ENCODE measurements at regions not wholly inside any gene's neighbourhood (a gene's known extent, or its start where the extent isn't known, plus 50 kb on each side); places are given as distances from the start of the nearest gene placed in this dataset.

DNA sequence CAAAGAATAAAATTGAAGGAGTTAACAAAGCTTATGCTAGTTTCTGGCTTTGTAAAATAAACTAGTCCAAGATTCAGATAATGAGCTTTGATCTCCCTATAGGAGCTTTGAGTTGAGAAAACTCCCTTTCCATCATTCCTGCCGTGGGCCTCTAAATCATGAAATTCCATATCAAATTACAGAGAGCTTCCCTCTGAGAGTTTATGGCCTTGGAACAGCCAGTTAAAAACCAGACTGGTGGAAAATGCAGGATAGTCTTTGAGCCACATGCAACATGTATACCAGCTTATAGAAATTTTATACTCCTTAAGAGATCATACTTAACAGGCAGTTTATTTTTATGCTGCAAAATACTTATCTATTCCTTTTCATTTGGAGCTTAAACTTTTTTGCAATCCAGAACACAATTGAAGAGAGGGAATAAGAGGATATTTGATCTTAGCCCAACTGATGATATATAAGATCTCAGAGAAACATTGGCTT lies 175.8 kb upstream of the ATP2B1 start:
- Histone ChIP-seq H4K20me1 (ENCODE audit: low read depth, low read length) (no peaks in the 10 kb centered on the region), H3K4me3 (ENCODE audit: insufficient read depth, low read length, poor library complexity, severe bottlenecking) (no peak overlapping the region), H2AFZ (ENCODE audit: low read depth, low read length, severe bottlenecking) (no peak overlapping the region), H3K4me2 (ENCODE audit: low read depth, low read length, poor library complexity, severe bottlenecking) (no peak overlapping the region), H3K9ac (ENCODE audit: low read length) (no peak overlapping the region), H3K27me3 (ENCODE audit: low read length) (no peaks in the 10 kb centered on the region), H3K79me2 (ENCODE audit: insufficient read depth, low read length) (no peaks in the 10 kb centered on the region), H3F3A (ENCODE audit: insufficient read depth) (peaks cover 11% of the 10 kb centered on the region; the same call in 1 of the 2 replicates), H3K36me3 (ENCODE audit: low read length) (no peaks in the 10 kb centered on the region), H3K9me3 (ENCODE audit: insufficient read depth, low read length) (no peaks in the 10 kb centered on the region), H3K9me2 (replicated peaks; ENCODE audit: insufficient read depth, low read length) (no peaks in the 10 kb centered on the region), H3K27ac (ENCODE audit: low read depth, low read length) (no peak overlapping the region)
- TF ChIP-seq EZH2phosphoT487 (conservative IDR thresholded peaks at IDR 0.05; ENCODE audit: low read length) (no peak), CTCF (IDR thresholded peaks at IDR 0.05; ENCODE audit: insufficient read depth, low read length, poor library complexity, severe bottlenecking) (no peak)

GRCh38 chr12:89883630-89884389 lies 175.2 kb upstream of the ATP2B1 start:
- no peaks in the 10 kb centered on the region for H3K9me3 ChIP-seq (ENCODE audit: insufficient read depth, low read length)

GRCh38 chr12:89882792-89883191 lies 174.2 kb upstream of the ATP2B1 start:
- no peaks in the 10 kb centered on the region for H3K9me3 ChIP-seq (ENCODE audit: insufficient read depth, low read length)
- H3K4me3 ChIP-seq (ENCODE audit: insufficient read depth, low read length, poor library complexity, severe bottlenecking) = no peak overlapping the region
- H3K9ac ChIP-seq (ENCODE audit: low read length) = no peak overlapping the region

More at GRCh38 chr12:89883630-89884389, 175.2 kb upstream of the ATP2B1 start:
- peaks cover 11% of the 10 kb centered on the region; the same call in 1 of the 2 replicates for H3F3A ChIP-seq (ENCODE audit: insufficient read depth)
- H3K79me2 ChIP-seq (ENCODE audit: insufficient read depth, low read length) = no peaks in the 10 kb centered on the region
- H4K20me1 ChIP-seq (ENCODE audit: low read depth, low read length) = no peaks in the 10 kb centered on the region
- no peak overlapping the region for H3K9ac ChIP-seq (ENCODE audit: low read length)
- TF ChIP-seq CTCF (IDR thresholded peaks at IDR 0.05; ENCODE audit: insufficient read depth, low read length, poor library complexity, severe bottlenecking) = no peak
- TF ChIP-seq EZH2phosphoT487 (conservative IDR thresholded peaks at IDR 0.05; ENCODE audit: low read length) = no peak
- H3K4me2 ChIP-seq (ENCODE audit: low read depth, low read length, poor library complexity, severe bottlenecking) = no peak overlapping the region
- no peak overlapping the region for H2AFZ ChIP-seq (ENCODE audit: low read depth, low read length, severe bottlenecking)
- no peaks in the 10 kb centered on the region for H3K9me2 ChIP-seq (replicated peaks; ENCODE audit: insufficient read depth, low read length)
- no peaks in the 10 kb centered on the region for H3K36me3 ChIP-seq (ENCODE audit: low read length)
- no peaks in the 10 kb centered on the region for H3K27me3 ChIP-seq (ENCODE audit: low read length)
- no peak overlapping the region for H3K4me3 ChIP-seq (ENCODE audit: insufficient read depth, low read length, poor library complexity, severe bottlenecking)
- H3K27ac ChIP-seq (ENCODE audit: low read depth, low read length) = no peak overlapping the region

More at GRCh38 chr12:89882792-89883191, 174.2 kb upstream of the ATP2B1 start:
- Histone ChIP-seq H3K27ac (ENCODE audit: low read depth, low read length) (no peak overlapping the region), H2AFZ (ENCODE audit: low read depth, low read length, severe bottlenecking) (no peak overlapping the region), H3K9me2 (replicated peaks; ENCODE audit: insufficient read depth, low read length) (no peaks in the 10 kb centered on the region), H4K20me1 (ENCODE audit: low read depth, low read length) (no peaks in the 10 kb centered on the region), H3K27me3 (ENCODE audit: low read length) (no peaks in the 10 kb centered on the region), H3K4me2 (ENCODE audit: low read depth, low read length, poor library complexity, severe bottlenecking) (no peak overlapping the region), H3K79me2 (ENCODE audit: insufficient read depth, low read length) (no peaks in the 10 kb centered on the region), H3F3A (ENCODE audit: insufficient read depth) (peaks cover 11% of the 10 kb centered on the region; the same call in 1 of the 2 replicates), H3K36me3 (ENCODE audit: low read length) (no peaks in the 10 kb centered on the region)
- TF ChIP-seq CTCF (IDR thresholded peaks at IDR 0.05; ENCODE audit: insufficient read depth, low read length, poor library complexity, severe bottlenecking) (no peak), EZH2phosphoT487 (conservative IDR thresholded peaks at IDR 0.05; ENCODE audit: low read length) (no peak)
